Activated naive CD4-positive, alpha-beta T cell treated with Interleukin-2 at 50 U/mL for 16 hours (primary cell): ENCODE measurements at regions not wholly inside any gene's neighbourhood (a gene's known extent, or its start where the extent isn't known, plus 50 kb on each side); places are given as distances from the start of the nearest gene placed in this dataset.
"Not testable (repeated sequence)": the region's sequence is repeated elsewhere in the genome, so short reads cannot be mapped to it uniquely, and the experiment has no call there.

Source experiments
- DNase-seq: peaks from one replicate; pipeline ENCODE4 v3.0.0-alpha.2; 2020

GRCh38 chr5:96529559-96529958 lies 96.5 kb upstream of the PCSK1 start:
- no peak for DNase-seq

GRCh38 chr5:96530901-96531300 lies 97.9 kb upstream of the PCSK1 start:
- no peak for DNase-seq

- no peak for DNase-seq
These were observed 100.3 kb upstream of the PCSK1 start for GRCh38 chr5:96533371-96533770.

GRCh38 chr5:96537386-96537785 lies 104.3 kb upstream of the PCSK1 start:
- no peak for DNase-seq

GRCh38 chr5:96538808-96539250 lies 105.8 kb upstream of the PCSK1 start:
- no peak for DNase-seq

- no peak for DNase-seq
These were observed 113.1 kb upstream of the PCSK1 start for GRCh38 chr5:96546120-96546519.

GRCh38 chr5:96547486-96547885 lies 114.4 kb upstream of the PCSK1 start:
- no peak for DNase-seq

- no peak for DNase-seq
These were observed 113.3 kb upstream of the CAST start for GRCh38 chr5:96548905-96549304.

- DNase-seq = not testable (repeated sequence)
These were observed 101.3 kb upstream of the CAST start for GRCh38 chr5:96560857-96561256.

- DNase-seq = no peak
These were observed 99.6 kb upstream of the CAST start for GRCh38 chr5:96562614-96563013.

GRCh38 chr5:96563816-96564215 lies 98.4 kb upstream of the CAST start:
- no peak for DNase-seq

GRCh38 chr5:96565582-96566265 lies 96.5 kb upstream of the CAST start:
- no peak for DNase-seq

GRCh38 chr5:96566833-96567587 lies 95.2 kb upstream of the CAST start:
- DNase-seq = no peak

- DNase-seq = no peak
These were observed 92.8 kb upstream of the CAST start for GRCh38 chr5:96569332-96569731.

- no peak for DNase-seq
These were observed 92.4 kb upstream of the CAST start for GRCh38 chr5:96569770-96570169.

GRCh38 chr5:96572864-96573512 lies 89.2 kb upstream of the CAST start:
- DNase-seq = no peak

- DNase-seq = no peak
These were observed 88.7 kb upstream of the CAST start for GRCh38 chr5:96573513-96573894.

- no peak for DNase-seq
These were observed 85.3 kb upstream of the CAST start for GRCh38 chr5:96576876-96577275.

- no peak for DNase-seq
These were observed 84.3 kb upstream of the CAST start for GRCh38 chr5:96577909-96578308.

GRCh38 chr5:96579711-96580110 lies 82.5 kb upstream of the CAST start:
- DNase-seq = no peak

- DNase-seq = no peak
These were observed 79.8 kb upstream of the CAST start for GRCh38 chr5:96582343-96582742.

GRCh38 chr5:96584712-96585111 lies 77.5 kb upstream of the CAST start:
- no peak for DNase-seq

- DNase-seq = no peak
These were observed 73.6 kb upstream of the CAST start for GRCh38 chr5:96588539-96588938.

- DNase-seq = no peak
These were observed 71.4 kb upstream of the CAST start for GRCh38 chr5:96590796-96591195.
